Activated CD4-positive, alpha-beta T cell treated with anti-CD3 and anti-CD28 coated beads, Interleukin-2, amount 50 U/mL, for 1 hour (primary cell): ENCODE measurements at regions not wholly inside any gene's neighbourhood (a gene's known extent, or its start where the extent isn't known, plus 50 kb on each side); places are given as distances from the start of the nearest gene placed in this dataset.
"Not testable (repeated sequence)": the region's sequence is repeated elsewhere in the genome, so short reads cannot be mapped to it uniquely, and the experiment has no call there.

Source experiments
- DNase-seq: peaks from one replicate; pipeline ENCODE4 v3.0.0-alpha.2; 2020

DNA sequence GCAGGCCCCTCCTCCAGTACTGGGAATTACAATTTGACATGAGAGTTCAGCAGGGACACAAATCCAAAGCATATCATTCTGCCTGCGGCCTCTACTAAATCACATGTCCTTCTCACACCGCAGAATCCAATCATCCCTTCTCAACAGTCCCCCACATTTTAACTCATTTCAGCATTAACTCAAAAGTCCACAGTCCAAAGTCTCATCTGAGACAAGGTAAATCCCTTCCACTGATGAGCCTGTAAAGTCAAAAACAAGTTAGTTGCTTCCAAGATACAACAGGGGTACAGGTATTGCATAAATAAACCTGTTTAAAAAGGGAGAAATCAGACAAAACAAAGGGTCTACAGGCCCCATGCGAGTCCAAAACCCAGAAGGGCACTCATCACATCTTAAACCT is 64.0 kb downstream of the EBNA1BP2 start:
- no peak for DNase-seq

DNA sequence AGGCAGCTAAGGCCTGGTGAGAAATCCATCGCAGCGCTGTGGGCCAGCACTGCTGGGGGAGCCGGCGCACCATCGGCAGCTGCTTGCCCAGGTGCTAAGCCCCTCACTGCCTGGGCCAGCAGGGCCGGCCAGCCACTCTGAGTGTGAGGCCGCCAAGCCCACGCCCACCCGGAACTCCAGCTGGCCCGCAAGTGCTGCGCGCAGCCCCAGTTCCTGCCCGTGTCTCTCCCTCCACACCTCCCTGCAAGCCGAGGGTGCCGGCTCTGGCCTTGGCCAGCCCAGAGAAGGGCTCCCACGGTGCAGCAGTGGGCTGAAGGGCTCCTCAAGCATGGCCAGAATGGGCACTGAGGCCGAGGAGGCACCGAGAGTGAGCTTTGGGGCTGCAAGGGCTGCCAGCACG is 64.4 kb downstream of the EBNA1BP2 start:
- DNase-seq, result no peak

GRCh38 chr1:43104027-43104763 is 67.9 kb downstream of the EBNA1BP2 start:
- DNase-seq, result no peak

DNA sequence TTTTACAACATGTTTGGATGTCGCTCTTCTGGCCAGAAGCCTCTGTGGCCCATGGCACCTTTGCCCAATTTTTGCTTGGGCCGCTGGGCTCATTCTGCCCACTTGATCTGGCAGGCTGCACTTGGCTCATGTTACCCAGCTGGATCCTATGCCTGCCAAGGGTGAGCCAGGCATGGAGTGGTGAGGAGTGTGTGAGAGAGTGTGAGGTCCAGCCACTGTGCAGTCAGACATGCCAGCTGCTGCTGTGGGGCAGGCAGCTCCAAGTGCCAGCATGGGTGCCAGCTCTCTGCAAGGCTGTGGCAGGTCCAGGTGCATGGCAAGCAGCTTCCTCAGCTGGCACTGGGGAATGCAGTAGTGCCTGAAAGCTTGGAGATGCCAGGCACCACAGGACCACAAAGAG is 71.0 kb downstream of the EBNA1BP2 start:
- DNase-seq, result no peak

DNA sequence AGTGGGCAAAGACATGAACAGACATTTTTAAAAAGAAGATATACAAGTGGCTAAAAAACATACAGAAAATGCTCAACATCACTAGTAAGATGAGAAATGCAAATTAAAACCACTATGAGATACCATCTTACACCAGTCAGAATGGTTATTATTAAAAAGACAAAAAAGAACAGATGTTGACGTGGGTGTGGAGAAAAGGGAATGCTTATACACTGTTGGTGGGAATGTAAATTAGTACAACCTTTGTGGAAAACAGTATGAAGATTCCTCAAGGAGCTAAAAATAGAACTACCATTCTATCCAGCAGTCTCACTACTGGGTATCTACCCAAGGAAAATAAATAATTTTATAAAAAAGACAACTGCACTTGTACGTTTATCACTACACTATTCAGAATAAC is 73.9 kb downstream of the EBNA1BP2 start:
- no peak for DNase-seq

- not testable (repeated sequence) for DNase-seq
These were observed 75.6 kb downstream of the EBNA1BP2 start for GRCh38 chr1:43096528-43096927.

DNA sequence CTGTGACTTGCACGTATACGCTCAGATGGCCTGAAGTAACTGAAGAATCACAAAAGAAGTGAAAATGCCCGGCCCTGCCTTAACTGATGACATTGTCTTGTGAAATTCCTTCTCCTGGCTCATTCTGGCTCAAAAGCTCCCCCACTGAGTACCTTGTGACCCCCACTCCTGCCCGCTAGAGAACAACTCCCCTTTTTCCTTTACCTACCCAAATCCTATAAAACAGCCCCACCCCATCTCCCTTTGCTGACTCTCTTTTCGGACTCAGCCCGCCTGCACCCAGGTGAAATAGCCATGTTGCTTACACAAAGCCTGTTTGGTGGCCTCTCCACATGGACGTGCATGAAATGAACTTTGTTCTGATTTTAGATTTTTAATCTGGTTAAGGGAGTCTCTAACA is 81.3 kb downstream of the EBNA1BP2 start:
- DNase-seq, result not testable (repeated sequence)

DNA sequence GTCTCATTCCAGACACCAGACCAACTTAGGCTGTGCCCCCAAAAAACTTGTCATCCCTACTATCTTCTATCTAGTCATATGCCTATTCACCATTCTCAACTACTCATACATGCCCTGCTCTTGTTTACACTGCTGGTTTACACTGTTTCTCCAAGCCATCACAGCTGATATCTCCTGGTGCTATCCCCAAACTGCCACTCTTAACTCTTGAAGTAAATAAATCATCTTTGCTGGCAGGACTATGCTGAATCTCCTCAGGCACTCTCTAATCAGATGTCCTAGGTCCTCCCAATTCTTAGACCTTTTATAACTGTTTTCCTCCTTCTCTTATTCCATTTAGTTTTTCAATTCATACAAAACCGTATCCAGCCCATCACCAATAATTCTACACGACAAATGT is 81.9 kb downstream of the EBNA1BP2 start:
- not testable (repeated sequence) for DNase-seq

- DNase-seq, result no peak
These were observed 88.7 kb downstream of the EBNA1BP2 start for GRCh38 chr1:43083375-43083891.

- no peak for DNase-seq
These were observed 89.3 kb downstream of the EBNA1BP2 start for GRCh38 chr1:43082740-43083139.

DNA sequence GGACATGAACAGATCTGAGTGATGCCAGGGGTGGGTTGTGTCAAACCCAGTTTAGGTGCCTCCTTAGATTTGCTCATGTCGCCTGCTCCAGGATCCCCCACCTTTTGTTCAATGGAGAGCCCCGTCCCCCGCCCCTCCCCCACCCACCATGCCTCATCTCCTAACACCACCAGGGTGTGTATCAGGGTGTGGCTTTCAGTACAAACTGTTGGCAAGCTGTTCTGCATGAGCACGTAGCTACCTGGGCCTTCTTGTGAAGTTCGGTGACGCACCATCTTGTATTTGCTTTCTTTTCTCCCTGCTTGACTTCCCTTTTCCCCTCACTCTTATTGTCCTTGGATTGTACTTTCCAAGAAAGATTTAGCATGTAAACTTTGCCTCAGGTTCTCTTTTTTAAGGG is 94.8 kb downstream of the EBNA1BP2 start:
- DNase-seq, result no peak

GRCh38 chr1:43074709-43075108 is 97.4 kb downstream of the EBNA1BP2 start:
- no peak for DNase-seq

DNA sequence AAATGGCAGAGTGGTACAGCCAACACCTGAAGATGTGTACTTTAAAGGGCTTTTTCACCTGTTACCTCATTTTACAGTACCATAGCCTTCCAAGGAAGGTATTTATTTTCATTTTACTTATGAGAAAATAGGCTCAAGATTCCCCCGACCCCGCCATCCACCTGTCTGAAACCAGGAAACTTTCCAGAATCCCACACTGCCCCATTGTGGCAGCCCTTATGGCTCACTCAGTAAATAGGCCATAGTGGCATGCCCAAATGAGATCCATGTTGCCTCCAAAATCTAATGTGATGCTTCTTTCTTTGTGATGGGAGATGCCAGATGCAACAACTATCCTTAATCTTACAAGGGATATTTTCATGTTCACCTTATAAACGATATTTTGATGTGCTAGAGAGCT is 97.8 kb downstream of the EBNA1BP2 start:
- no peak for DNase-seq

- peak; percentile 72 for DNase-seq
These were observed 98.4 kb downstream of the EBNA1BP2 start for GRCh38 chr1:43073490-43074230.

DNA sequence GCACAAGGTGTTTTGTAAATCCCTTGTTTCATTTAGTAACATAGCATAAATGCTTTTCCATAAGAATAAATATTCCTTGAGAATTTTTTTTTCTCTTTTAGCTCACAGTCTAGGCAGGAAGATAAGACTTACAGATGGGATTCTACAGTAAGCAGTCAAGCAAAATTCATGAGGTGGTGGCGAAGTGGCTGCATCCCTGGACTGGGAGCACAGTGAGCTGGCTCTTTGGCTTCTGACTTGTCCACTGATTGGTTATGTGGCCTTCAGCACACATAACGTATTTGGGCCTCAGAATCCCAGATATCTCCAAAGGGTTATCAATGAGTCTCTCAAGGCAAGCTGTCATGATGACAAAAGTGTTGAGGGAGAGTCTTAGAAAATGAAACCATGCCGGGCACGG is 99.8 kb downstream of the EBNA1BP2 start:
- DNase-seq, result no peak

DNA sequence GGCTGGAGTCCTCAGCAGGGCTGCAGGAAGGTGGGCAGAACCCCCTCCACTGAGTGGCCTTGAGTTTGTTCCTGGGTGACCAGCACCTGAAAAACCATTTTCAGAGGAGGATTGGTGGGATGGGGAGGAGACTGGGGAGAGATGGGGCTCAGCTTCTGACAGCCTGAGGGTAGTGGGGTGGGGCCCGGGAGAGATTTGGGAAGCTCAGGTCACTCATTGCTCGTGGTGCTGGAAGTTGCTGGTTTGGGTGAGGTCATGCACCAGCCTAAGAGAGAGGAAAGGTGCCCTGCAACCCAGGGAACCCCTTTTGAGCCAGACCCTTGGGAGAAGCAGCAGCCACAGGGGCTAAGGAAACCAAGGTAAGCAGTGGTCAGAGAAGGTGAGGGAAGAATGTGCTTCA is 100.8 kb downstream of the EBNA1BP2 start:
- no peak for DNase-seq

DNA sequence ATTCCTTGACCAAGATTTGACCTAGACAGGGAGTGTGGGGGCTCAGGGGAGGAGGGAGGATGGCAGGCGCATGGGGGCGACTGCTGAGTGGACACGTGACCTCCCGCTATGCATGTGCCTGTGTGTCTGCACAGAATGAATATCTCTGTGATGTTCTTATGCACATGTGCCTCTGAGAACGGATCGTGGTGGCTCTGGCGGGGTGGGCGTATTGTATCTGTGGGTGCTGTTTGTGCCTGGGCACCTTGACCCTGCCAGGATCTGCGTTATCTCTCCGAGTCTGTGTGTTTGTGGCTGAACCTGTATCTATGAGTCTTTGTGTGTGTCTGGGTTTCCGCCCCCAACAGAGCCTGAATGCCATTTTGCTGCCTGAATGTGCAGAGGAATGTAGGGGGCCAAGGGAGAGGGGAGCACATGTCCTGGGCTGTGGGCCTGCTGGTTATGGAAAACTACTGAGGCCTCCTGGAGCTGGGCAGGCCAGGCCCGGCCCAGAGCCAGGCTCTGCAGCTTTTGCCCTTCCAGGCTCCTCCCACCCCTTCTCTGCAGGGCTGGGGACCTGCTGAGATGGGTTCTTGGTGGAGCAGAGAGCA is 102.5 kb downstream of the EBNA1BP2 start:
- no peak for DNase-seq

GRCh38 chr1:43068911-43069310 is 103.2 kb downstream of the EBNA1BP2 start:
- DNase-seq, result no peak

- DNase-seq, result no peak
These were observed 103.9 kb downstream of the EBNA1BP2 start for GRCh38 chr1:43067977-43068751.

DNA sequence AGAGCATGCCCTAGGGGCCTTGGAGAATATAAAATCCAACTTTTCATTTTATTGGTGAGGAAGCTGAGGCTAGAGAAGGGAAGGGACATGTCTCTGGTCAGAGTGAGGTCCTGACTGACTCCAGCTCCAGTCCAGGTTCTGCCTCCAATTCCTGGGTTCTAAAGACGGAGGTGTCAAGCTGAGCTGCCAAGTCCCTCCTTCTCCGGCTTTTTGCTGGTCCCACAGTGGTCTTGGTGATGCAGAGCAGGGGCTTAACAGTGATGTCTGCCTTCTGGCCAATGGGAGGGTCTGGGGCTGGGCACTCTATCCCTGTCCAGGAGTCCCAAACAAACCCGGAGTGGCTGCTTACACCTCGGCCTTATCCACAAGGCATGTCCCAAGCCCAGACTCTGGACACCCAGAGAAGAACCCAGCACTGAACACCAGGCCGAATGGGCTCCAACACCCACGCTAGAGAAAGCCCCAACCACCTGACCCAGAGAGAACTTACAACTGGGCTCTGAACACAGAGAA is 104.8 kb downstream of the EBNA1BP2 start:
- no peak for DNase-seq

- no peak for DNase-seq
These were observed 105.5 kb downstream of the EBNA1BP2 start for GRCh38 chr1:43066578-43066977.

DNA sequence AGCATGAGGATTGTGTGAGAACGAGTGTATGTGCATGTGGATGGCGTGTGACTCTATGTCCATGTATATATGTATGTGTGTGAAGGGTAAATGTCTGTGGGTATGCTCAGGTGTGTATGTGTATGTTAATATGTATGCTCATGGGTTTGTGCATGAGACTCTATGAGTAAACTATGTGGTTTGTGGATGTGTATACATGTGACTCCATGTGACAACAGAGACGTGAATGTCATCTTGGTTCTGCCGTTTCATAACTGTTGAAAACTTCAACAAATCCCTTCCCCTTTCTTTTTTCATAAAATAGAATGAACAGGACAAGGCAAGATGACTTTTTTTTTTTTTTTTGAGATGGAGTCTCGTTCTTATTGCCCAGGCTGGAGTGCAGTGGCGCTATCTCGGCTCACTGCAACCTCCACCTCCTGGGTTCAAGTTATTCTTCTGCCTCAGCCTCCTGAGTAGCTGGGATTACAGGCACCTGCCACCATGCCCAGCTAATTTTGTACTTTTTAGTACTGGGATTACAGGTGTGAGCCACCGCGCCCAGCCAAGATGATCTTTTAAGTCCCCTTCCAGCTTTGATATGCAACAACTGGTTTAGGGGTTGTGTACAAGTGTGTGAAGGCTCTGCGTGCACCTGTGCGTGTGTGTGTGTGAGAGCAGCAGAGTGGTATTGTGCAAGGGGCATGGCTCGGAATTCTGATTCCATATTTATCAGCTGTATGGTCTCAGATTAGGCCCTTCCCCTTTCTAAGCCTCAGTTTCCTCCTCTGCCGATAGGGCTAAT is 106.3 kb downstream of the EBNA1BP2 start:
- DNase-seq, result no peak
